Kidney (tissue), 13 donors: ENCODE measurements at regions not wholly inside any gene's neighbourhood (a gene's known extent, or its start where the extent isn't known, plus 50 kb on each side); places are given as distances from the start of the nearest gene placed in this dataset.

ENCODE experiments used
- DNase-seq, 5 donors: peaks; one replicate each; pipeline ENCODE4 v3.0.0-alpha.2; 2013 to 2020
- FAIRE-seq: peaks from 2 replicates; lab custom pipeline; 2012; peaks lifted over from hg19 to GRCh38; lab: Jason Lieb, UNC
- H3K27ac ChIP-seq, 2 donors: one replicate each; pipeline ENCODE4 v1.7.0; 2013; ENCODE audit warnings: low read depth in 2 of 2, low read length in 2 of 2, inconsistent platforms in 1 of 2
- H3K27me3 ChIP-seq: one replicate; pipeline ENCODE4 v1.7.1; 2013; ENCODE audit warnings: low read length, inconsistent platforms; ENCODE audit not compliant: control insufficient read depth, insufficient read depth
- H3K36me3 ChIP-seq, 3 donors: one replicate each; pipeline versions ENCODE4 v1.7.0 to v1.7.1; 2013; ENCODE audit warnings: low read length in 3 of 3, control low read depth in 1 of 3, inconsistent platforms in 1 of 3; ENCODE audit not compliant: insufficient read depth in 3 of 3, control insufficient read depth in 2 of 3
- H3K4me1 ChIP-seq, 3 donors: one replicate each; pipeline versions ENCODE4 v1.7.0 to v1.7.1; 2013; ENCODE audit warnings: low read length in 3 of 3, inconsistent platforms in 1 of 3, low read depth in 1 of 3; ENCODE audit not compliant: control insufficient read depth in 2 of 3, insufficient read depth in 2 of 3
- H3K4me3 ChIP-seq, 3 donors: one replicate each; pipeline versions ENCODE4 v1.7.0 to v1.8.1; 2013; ENCODE audit warnings: low read length in 3 of 3, control low read depth in 1 of 3, inconsistent platforms in 1 of 3
- H3K9ac ChIP-seq, 3 donors: one replicate each; pipeline versions ENCODE4 v1.7.0 to v1.7.1; 2013; ENCODE audit warnings: low read length in 3 of 3, control low read depth in 1 of 3, inconsistent platforms in 1 of 3
- H3K9me3 ChIP-seq, 3 donors: one replicate each; pipeline versions ENCODE4 v1.7.0 to v1.7.1; 2013; ENCODE audit warnings: low read length in 3 of 3, control low read depth in 1 of 3, inconsistent platforms in 1 of 3; ENCODE audit not compliant: control insufficient read depth in 2 of 3, insufficient read depth in 1 of 3
- intact Hi-C: fragments of 100-400 bp; cut with DNase I; formaldehyde crosslinking; loops from one replicate; pipeline ENCODE4 v1.11.1; 2022
- TF ChIP-seq, protein P1 (sequence below): IDR thresholded peaks from 3 replicates; pipeline ENCODE4 v1.5.1; 2012; ENCODE audit warnings: mild to moderate bottlenecking, moderate library complexity, borderline replicate concordance; ENCODE audit not compliant: insufficient read depth; ENCODE audit errors: extremely low read depth
- donor health status: control.
- donor health status: control.
- donor health status: control.
- donor health status: control.
- donor health status: control.
- donor health status: DM: yes; HTN: yes; CAD: no.
- donor health status: Normal renal cell carcinoma (clear cell type).

DNA sequence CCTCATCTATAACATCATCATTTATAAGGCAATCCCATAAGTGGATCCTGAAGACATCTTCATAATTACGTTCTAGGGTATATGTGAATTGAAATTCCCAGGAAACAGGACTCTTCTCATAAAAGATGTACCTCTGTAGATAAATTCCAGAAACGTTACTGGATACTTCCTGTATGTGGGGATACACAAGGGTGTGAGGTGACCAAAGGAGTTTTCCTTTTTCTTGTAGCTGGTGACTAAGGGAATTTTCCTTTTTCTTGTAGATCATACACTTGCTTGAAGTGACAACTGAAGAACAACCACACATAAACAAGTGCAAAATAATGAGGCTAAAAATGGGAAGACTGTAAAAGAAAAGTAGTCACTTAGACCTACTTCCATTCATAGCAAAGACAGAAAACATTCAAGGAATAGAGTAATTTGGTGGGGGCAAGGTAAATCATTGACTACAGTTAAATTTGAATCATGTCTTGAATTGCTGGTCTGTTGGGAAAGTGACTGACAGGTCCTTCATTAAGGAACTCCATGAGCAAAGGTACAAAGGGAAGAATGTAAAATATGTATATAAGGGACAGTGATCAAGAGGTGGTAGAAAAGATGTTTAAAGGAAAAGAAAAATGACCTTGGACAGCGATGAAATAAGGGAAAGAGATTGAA is 53.2 kb upstream of the UBE2E3 start:
- Histone ChIP-seq H3K27ac (no peak overlapping the region), H3K27me3 (no peaks in the 10 kb centered on the region), H3K4me3 (no peak overlapping the region), H3K36me3 (no peaks in the 10 kb centered on the region), H3K9me3 (no peaks in the 10 kb centered on the region), H3K9ac (no peak overlapping the region), H3K4me1 (no peaks in the 10 kb centered on the region)
- FAIRE-seq (no peak), DNase-seq (no peak)
- intact Hi-C loops = no loop called here
- TF ChIP-seq, protein P1, sequence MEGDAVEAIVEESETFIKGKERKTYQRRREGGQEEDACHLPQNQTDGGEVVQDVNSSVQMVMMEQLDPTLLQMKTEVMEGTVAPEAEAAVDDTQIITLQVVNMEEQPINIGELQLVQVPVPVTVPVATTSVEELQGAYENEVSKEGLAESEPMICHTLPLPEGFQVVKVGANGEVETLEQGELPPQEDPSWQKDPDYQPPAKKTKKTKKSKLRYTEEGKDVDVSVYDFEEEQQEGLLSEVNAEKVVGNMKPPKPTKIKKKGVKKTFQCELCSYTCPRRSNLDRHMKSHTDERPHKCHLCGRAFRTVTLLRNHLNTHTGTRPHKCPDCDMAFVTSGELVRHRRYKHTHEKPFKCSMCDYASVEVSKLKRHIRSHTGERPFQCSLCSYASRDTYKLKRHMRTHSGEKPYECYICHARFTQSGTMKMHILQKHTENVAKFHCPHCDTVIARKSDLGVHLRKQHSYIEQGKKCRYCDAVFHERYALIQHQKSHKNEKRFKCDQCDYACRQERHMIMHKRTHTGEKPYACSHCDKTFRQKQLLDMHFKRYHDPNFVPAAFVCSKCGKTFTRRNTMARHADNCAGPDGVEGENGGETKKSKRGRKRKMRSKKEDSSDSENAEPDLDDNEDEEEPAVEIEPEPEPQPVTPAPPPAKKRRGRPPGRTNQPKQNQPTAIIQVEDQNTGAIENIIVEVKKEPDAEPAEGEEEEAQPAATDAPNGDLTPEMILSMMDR = no peak

DNA sequence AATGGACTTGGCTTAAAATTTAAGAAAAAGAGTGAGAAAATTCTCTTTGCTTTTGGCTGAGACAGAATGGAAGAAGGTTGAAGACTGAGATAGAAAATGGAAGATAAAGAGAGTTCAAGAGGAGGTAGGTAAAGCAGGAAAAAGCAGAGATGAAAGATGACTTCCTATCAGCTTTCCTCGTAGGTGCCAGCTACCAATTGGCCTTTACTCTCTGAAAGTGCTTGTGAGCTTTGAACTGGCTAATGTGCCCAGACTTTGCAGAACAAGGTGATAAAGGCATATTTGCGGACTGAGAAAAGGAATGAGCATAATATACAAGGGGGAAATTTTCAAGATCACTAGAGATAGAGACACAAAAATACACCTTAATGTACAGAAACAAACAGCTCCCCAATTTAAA is 54.7 kb upstream of the UBE2E3 start:
- Histone ChIP-seq H3K4me3 (no peak overlapping the region), H3K9me3 (no peaks in the 10 kb centered on the region), H3K4me1 (no peaks in the 10 kb centered on the region), H3K27me3 (no peaks in the 10 kb centered on the region), H3K27ac (no peak overlapping the region), H3K9ac (no peak overlapping the region), H3K36me3 (no peaks in the 10 kb centered on the region)
- intact Hi-C loops = no loop called here
- TF ChIP-seq, protein P1 = no peak
- FAIRE-seq = no peak
- DNase-seq = no peak

DNA sequence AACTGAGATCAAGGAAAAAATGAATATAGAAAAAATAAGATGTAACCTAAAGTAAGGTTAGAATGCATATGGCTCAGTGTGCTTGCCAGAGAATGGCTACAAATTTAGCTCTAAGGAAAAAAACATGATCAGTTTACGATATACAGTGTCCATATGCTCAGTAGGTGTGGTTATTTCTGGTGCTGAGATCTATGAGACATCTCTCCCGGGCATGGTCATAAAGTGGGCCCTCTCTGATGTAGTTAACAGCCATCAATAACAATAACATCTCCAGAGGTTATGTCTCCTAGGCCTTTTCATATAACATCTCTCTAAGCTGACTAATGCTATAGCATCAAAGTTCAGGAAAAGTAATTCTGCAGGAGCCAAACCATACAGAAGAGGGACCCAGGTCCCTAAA is 56.3 kb upstream of the UBE2E3 start:
- no peak overlapping the region for H3K9ac ChIP-seq
- no peaks in the 10 kb centered on the region for H3K9me3 ChIP-seq
- intact Hi-C loops = no loop called here
- H3K4me3 ChIP-seq = no peak overlapping the region
- H3K4me1 ChIP-seq = no peaks in the 10 kb centered on the region
- H3K27ac ChIP-seq = no peak overlapping the region
- no peak for DNase-seq
- FAIRE-seq = no peak
- no peaks in the 10 kb centered on the region for H3K36me3 ChIP-seq
- TF ChIP-seq, protein P1 = no peak
- no peaks in the 10 kb centered on the region for H3K27me3 ChIP-seq
